Adrenal gland (tissue), 9 donors: ENCODE measurements at regions not wholly inside any gene's neighbourhood (a gene's known extent, or its start where the extent isn't known, plus 50 kb on each side); places are given as distances from the start of the nearest gene placed in this dataset.

Experiments used
- DNase-seq, 7 donors: peaks; one replicate each; pipeline ENCODE4 v3.0.0-alpha.2; 2019 to 2020
- H3K27ac ChIP-seq, 5 donors: fragments of 200-600 bp; sonication (generic) in 4 of 5; 1 replicate in 3 of 5; 2 replicates in 2 of 5; pipeline versions ENCODE4 v1.5.1 to v1.8.0; 2016 to 2020; ENCODE audit warnings: mild to moderate bottlenecking in 1 of 5
- H3K27me3 ChIP-seq: fragments of 200-600 bp; 2 replicates; pipeline ENCODE4 v1.8.0; 2021
- H3K36me3 ChIP-seq, 2 donors: fragments of 200-600 bp; replicated peaks in 1 of 2; 1 replicate in 1 of 2; 2 replicates in 1 of 2; pipeline versions ENCODE4 v1.5.1 to v1.8.0; 2018 to 2022
- H3K4me1 ChIP-seq, 2 donors: fragments of 200-600 bp; replicated peaks in 1 of 2; 1 replicate in 1 of 2; 2 replicates in 1 of 2; pipeline versions ENCODE4 v1.5.1 to v1.8.0; 2018 to 2021
- H3K4me3 ChIP-seq, 4 donors: fragments of 200-600 bp; sonication (generic) in 3 of 4; one replicate each; pipeline ENCODE4 v1.5.1; 2016 to 2018
- H3K9me3 ChIP-seq, 3 donors: fragments of 200-600 bp; sonication (generic) in 1 of 3; replicated peaks in 1 of 3; 1 replicate in 2 of 3; 2 replicates in 1 of 3; pipeline versions ENCODE4 v1.5.1 to v1.8.0; 2016 to 2021
- POLR2A ChIP-seq, 2 donors: fragments of 450-650 bp; IDR thresholded peaks; one replicate each; pipeline ENCODE4 v1.6.1; 2017; ENCODE audit warnings: antibody characterized with exemption in 2 of 2, mild to moderate bottlenecking in 2 of 2, moderate library complexity in 1 of 2
- WGBS, 4 donors: extraction: QIAGEN DNeasy Blood & Tissue Kit in 2 of 4; methylation state at CpG; one replicate each; pipeline versions ENCODE4 v1.1.5 to v1.1.7; 2013 to 2017; 5-methylcytosine and 5-hydroxymethylcytosine counted together
- intact Hi-C, 2 donors: fragments of 100-400 bp; cut with DNase I; formaldehyde crosslinking; loops; one replicate each; pipeline versions ENCODE4 v1.14.1 to v1.15.0; 2022 to 2023
- TF ChIP-seq, protein P1 (sequence below), 6 experiments: fragments of 450-650 bp in 4 of 6; fragments of 200-600 bp in 2 of 6; sonication (generic) in 1 of 6; IDR thresholded peaks; 1 replicate in 5 of 6; 2 replicates in 1 of 6; pipeline versions ENCODE4 v1.5.1 to v1.8.0; 2016 to 2021; ENCODE audit warnings: antibody characterized with exemption in 6 of 6, mild to moderate bottlenecking in 2 of 6, moderate library complexity in 1 of 6
- donor health status: healthy with polysubstance abuse.
- donor health status: Bipolar disorder and iron deficiency.
- donor health status: DM: yes; HTN: yes; CAD: no.
- donor health status: DM: no; HTN: no; CAD: no.
- donor health status: DM: no; HTN: no; CAD: no.

- H3K4me1 ChIP-seq, result peaks cover 0 to 7% of the 10 kb centered on the region in 2 donors
- no peak for DNase-seq
- no peak overlapping the region for H3K4me3 ChIP-seq
- WGBS, 4 donors, result 69 to 90% (median 81%) methylated on average over 2 of the region's 2 CpGs
- no peaks in the 10 kb centered on the region for H3K27me3 ChIP-seq
- TF ChIP-seq, protein P1, sequence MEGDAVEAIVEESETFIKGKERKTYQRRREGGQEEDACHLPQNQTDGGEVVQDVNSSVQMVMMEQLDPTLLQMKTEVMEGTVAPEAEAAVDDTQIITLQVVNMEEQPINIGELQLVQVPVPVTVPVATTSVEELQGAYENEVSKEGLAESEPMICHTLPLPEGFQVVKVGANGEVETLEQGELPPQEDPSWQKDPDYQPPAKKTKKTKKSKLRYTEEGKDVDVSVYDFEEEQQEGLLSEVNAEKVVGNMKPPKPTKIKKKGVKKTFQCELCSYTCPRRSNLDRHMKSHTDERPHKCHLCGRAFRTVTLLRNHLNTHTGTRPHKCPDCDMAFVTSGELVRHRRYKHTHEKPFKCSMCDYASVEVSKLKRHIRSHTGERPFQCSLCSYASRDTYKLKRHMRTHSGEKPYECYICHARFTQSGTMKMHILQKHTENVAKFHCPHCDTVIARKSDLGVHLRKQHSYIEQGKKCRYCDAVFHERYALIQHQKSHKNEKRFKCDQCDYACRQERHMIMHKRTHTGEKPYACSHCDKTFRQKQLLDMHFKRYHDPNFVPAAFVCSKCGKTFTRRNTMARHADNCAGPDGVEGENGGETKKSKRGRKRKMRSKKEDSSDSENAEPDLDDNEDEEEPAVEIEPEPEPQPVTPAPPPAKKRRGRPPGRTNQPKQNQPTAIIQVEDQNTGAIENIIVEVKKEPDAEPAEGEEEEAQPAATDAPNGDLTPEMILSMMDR (IDR thresholded peaks at IDR 0.05), result no peak
- TF ChIP-seq POLR2A (IDR thresholded peaks at IDR 0.05), result no peak
- H3K36me3 ChIP-seq, result no peaks in the 10 kb centered on the region
- H3K9me3 ChIP-seq, result no peaks in the 10 kb centered on the region
- intact Hi-C loops, result no loop called here
- H3K27ac ChIP-seq, result no peak overlapping the region
Observed at GRCh38 chr16:51986717-51987116, 560.2 kb downstream of the TOX3 start.

DNA sequence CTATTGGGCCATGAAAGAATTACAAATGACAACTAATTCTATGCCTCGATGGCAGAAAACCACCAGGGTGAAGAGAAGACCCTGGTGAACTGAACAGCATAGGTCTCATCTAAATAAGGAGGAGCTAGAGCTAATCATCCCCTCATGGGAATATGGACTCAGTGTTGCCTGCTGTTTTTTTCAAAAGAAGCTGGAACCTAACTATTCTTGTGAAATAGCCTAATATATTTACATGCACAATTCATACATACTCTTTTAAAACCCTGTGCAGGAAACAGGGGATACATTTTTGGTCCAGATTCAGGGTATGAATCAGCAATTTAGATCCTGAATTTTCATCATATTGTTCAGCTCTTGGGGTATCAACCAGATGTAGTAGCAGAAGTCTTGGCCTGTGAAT lies 560.6 kb downstream of the TOX3 start:
- H3K4me3 ChIP-seq, result no peak overlapping the region
- H3K27me3 ChIP-seq, result no peaks in the 10 kb centered on the region
- H3K9me3 ChIP-seq, result no peaks in the 10 kb centered on the region
- intact Hi-C loops, result no loop called here
- DNase-seq, result no peak
- no peak overlapping the region for H3K27ac ChIP-seq
- peaks cover 0 to 7% of the 10 kb centered on the region in 2 donors for H3K4me1 ChIP-seq
- WGBS, 4 donors, result 57 to 76% (median 60%) methylated on average over 1 of the region's 1 CpG
- TF ChIP-seq, protein P1 (IDR thresholded peaks at IDR 0.05), result no peak
- TF ChIP-seq POLR2A (IDR thresholded peaks at IDR 0.05), result no peak
- H3K36me3 ChIP-seq, result no peaks in the 10 kb centered on the region

DNA sequence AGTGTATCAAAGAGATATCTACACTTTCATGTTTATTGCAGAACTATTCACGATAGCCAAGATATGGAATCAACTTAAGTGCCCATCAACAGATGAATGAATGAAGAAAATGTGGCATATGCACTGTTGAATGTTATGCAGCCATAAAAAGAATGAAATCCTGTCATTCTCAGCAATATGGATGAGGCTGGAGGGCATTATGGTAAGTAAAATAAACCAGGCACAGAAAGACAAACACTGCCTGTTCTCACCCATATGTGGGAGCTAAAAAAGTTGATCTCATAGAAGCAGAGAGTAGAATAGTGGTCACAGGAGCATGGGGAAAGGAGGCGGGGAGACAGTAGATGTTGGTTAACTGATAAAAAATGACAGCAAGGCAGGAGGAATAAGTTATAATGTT lies 561.8 kb downstream of the TOX3 start:
- Histone ChIP-seq H3K4me1 (peaks cover 0 to 7% of the 10 kb centered on the region in 2 donors), H3K4me3 (no peak overlapping the region), H3K27ac (no peak overlapping the region), H3K9me3 (no peaks in the 10 kb centered on the region), H3K36me3 (no peaks in the 10 kb centered on the region), H3K27me3 (no peaks in the 10 kb centered on the region)
- whole genome bisulfite sequencing, 4 donors, result 35 to 45% (median 39%) methylated on average over 2 of the region's 2 CpGs
- DNase-seq, result no peak
- TF ChIP-seq POLR2A (IDR thresholded peaks at IDR 0.05), result no peak
- TF ChIP-seq, protein P1 (IDR thresholded peaks at IDR 0.05), result no peak
- intact Hi-C loops, result no loop called here

DNA sequence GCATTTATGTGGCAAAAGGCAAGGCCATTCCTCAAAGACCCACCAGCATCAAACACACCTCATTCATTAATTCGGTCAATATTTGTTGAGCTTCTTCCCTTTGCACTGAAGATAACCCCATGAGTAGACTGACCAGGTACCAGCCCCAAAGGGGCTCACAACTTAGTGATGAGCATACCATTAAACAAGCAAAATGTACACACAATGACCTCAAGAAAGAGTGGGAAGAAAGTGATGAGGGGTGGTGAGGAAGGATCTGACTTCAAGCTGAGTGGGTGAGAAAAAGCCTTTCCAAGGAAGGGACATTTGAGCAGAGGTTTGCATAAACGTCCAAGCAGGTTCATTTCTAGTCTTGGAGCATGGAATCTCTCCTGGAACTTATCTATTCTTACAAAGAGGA lies 562.5 kb downstream of the TOX3 start:
- H3K4me1 ChIP-seq, result peaks cover 0 to 7% of the 10 kb centered on the region in 2 donors
- intact Hi-C loops, result loop anchor here in 1 of 2 donors (5.0 kb wide), 1 partner anchor 162 kb away; no protein-coding TSS in a partner anchor
- no peak overlapping the region for H3K27ac ChIP-seq
- H3K4me3 ChIP-seq, result no peak overlapping the region
- H3K36me3 ChIP-seq, result no peaks in the 10 kb centered on the region
- 30 to 47% (median 35%) methylated on average over 2 of the region's 2 CpGs for WGBS, 4 donors
- TF ChIP-seq, protein P1 (IDR thresholded peaks at IDR 0.05), result no peak
- no peak for TF ChIP-seq POLR2A (IDR thresholded peaks at IDR 0.05)
- no peaks in the 10 kb centered on the region for H3K27me3 ChIP-seq
- no peak for DNase-seq
- H3K9me3 ChIP-seq, result no peaks in the 10 kb centered on the region
